WTC11 (cell line): ENCODE measurements at regions not wholly inside any gene's neighbourhood (a gene's known extent, or its start where the extent isn't known, plus 50 kb on each side); places are given as distances from the start of the nearest gene placed in this dataset.

ENCODE experiments used
- ATAC-seq: fragments of 200-7000 bp; cut with Tn5 transposase; 2 replicates; pipeline ENCODE4 v1.10.0; 2021; ENCODE audit warnings: mild to moderate bottlenecking, moderate library complexity
- CTCF ChIA-PET: fragments of 300-600 bp; sonication (Branson Sonifier 250); formaldehyde crosslinking; loops from one replicate; lab custom pipeline; 2021; ENCODE audit warnings: antibody characterized with exemption; lab: Charles Lee
- POLR2A ChIA-PET: fragments of 350-600 bp; sonication (Branson Sonifier 250); formaldehyde crosslinking; loops from one replicate; lab custom pipeline; 2021; ENCODE audit warnings: antibody characterized with exemption; lab: Charles Lee
- DNase-seq: peaks from one replicate; pipeline ENCODE4 v3.0.0; 2021; ENCODE audit warnings: low spot score
- H3K27ac Mint-ChIP-seq: 2 replicates; pipeline ENCODE4 v1.8.0; 2021; ENCODE audit warnings: mixed read lengths
- H3K27me3 Mint-ChIP-seq: 2 replicates; pipeline ENCODE4 v1.8.0; 2021; ENCODE audit warnings: low read depth, mild to moderate bottlenecking, moderate library complexity, mixed read lengths
- H3K36me3 Mint-ChIP-seq: 2 replicates; pipeline ENCODE4 v1.8.0; 2021; ENCODE audit warnings: mixed read lengths
- H3K4me1 Mint-ChIP-seq: 2 replicates; pipeline ENCODE4 v1.8.0; 2022; ENCODE audit warnings: mixed read lengths
- H3K4me3 Mint-ChIP-seq: 2 replicates; pipeline ENCODE4 v1.8.0; 2021; ENCODE audit warnings: mild to moderate bottlenecking, moderate library complexity, mixed read lengths
- H3K9me3 Mint-ChIP-seq: 2 replicates; pipeline ENCODE4 v1.8.0; 2021; ENCODE audit warnings: mixed read lengths
- AR ChIP-seq: fragments of 250-450 bp; sonication (Bioruptor Pico); IDR thresholded peaks from 2 replicates; pipeline ENCODE4 v1.9.0; 2021; ENCODE audit warnings: mild to moderate bottlenecking
- ATF2 ChIP-seq: sonication (generic); formaldehyde crosslinking; IDR thresholded peaks from 2 replicates; pipeline ENCODE4 v1.8.1; 2022; ENCODE audit warnings: low read depth, missing genetic modification reagents, borderline replicate concordance
- CREB1 ChIP-seq: sonication (generic); formaldehyde crosslinking; IDR thresholded peaks from 2 replicates; pipeline ENCODE4 v1.8.0; 2023; ENCODE audit warnings: mild to moderate bottlenecking, missing genetic modification reagents
- E2F5 ChIP-seq: sonication (generic); formaldehyde crosslinking; IDR thresholded peaks from 2 replicates; pipeline ENCODE4 v1.8.1; 2022; ENCODE audit warnings: mild to moderate bottlenecking, moderate library complexity, missing genetic modification reagents
- ERG ChIP-seq: fragments of 250-450 bp; sonication (Bioruptor Pico); IDR thresholded peaks from 2 replicates; pipeline ENCODE4 v1.8.0; 2021; ENCODE audit warnings: mild to moderate bottlenecking
- FOXP1 ChIP-seq: sonication (generic); formaldehyde crosslinking; IDR thresholded peaks from 2 replicates; pipeline ENCODE4 v1.8.0; 2022; ENCODE audit warnings: missing genetic modification reagents, mild to moderate bottlenecking, moderate library complexity, borderline replicate concordance
- HMGA2 ChIP-seq: fragments of 250-450 bp; sonication (Bioruptor Pico); IDR thresholded peaks from 2 replicates; pipeline ENCODE4 v1.4.0; 2021; ENCODE audit warnings: mild to moderate bottlenecking, moderate library complexity
- IRF1 ChIP-seq: sonication (generic); formaldehyde crosslinking; IDR thresholded peaks from 2 replicates; pipeline ENCODE4 v1.8.0; 2023; ENCODE audit warnings: missing genetic modification reagents
- MLX ChIP-seq: sonication (generic); formaldehyde crosslinking; IDR thresholded peaks from 2 replicates; pipeline ENCODE4 v1.8.1; 2023; ENCODE audit warnings: mild to moderate bottlenecking, missing genetic modification reagents, moderate library complexity
- NFE2L1 ChIP-seq: sonication (generic); formaldehyde crosslinking; IDR thresholded peaks from 2 replicates; pipeline ENCODE4 v1.8.1; 2023; ENCODE audit warnings: missing genetic modification reagents
- PRRX2 ChIP-seq: fragments of 250-450 bp; sonication (Bioruptor Pico); IDR thresholded peaks from 2 replicates; pipeline ENCODE4 v1.8.0; 2021; ENCODE audit warnings: mild to moderate bottlenecking
- RELA ChIP-seq: sonication (generic); formaldehyde crosslinking; IDR thresholded peaks from 2 replicates; pipeline ENCODE4 v1.8.1; 2022; ENCODE audit warnings: missing genetic modification reagents, mild to moderate bottlenecking, borderline replicate concordance
- RORB ChIP-seq: fragments of 250-450 bp; sonication (Bioruptor Pico); IDR thresholded peaks from 2 replicates; pipeline ENCODE4 v1.9.0; 2021; ENCODE audit warnings: mild to moderate bottlenecking
- SMAD3 ChIP-seq: sonication (generic); formaldehyde crosslinking; IDR thresholded peaks from 2 replicates; pipeline ENCODE4 v1.8.0; 2022; ENCODE audit warnings: missing genetic modification reagents, mild to moderate bottlenecking, borderline replicate concordance
- USF2 ChIP-seq: sonication (generic); formaldehyde crosslinking; IDR thresholded peaks from 2 replicates; pipeline ENCODE4 v1.8.1; 2023; ENCODE audit warnings: mild to moderate bottlenecking, missing genetic modification reagents, moderate library complexity
- ZBTB21 ChIP-seq: sonication (generic); formaldehyde crosslinking; IDR thresholded peaks from 2 replicates; pipeline ENCODE4 v1.8.1; 2023; ENCODE audit warnings: mild to moderate bottlenecking, missing genetic modification reagents, borderline replicate concordance
- ZNF138 ChIP-seq: sonication (generic); formaldehyde crosslinking; conservative IDR thresholded peaks from 2 replicates; pipeline ENCODE4 v1.8.1; 2022; ENCODE audit warnings: mild to moderate bottlenecking, moderate library complexity, missing genetic modification reagents
- ZNF512 ChIP-seq: sonication (generic); formaldehyde crosslinking; IDR thresholded peaks from 2 replicates; pipeline ENCODE4 v1.8.1; 2022; ENCODE audit warnings: missing genetic modification reagents, borderline replicate concordance
- ZNF671 ChIP-seq: fragments of 250-450 bp; sonication (Bioruptor Pico); IDR thresholded peaks from 2 replicates; pipeline ENCODE4 v1.8.0; 2021; ENCODE audit warnings: mild to moderate bottlenecking
- ZSCAN18 ChIP-seq: fragments of 250-450 bp; sonication (Bioruptor Pico); IDR thresholded peaks from 2 replicates; pipeline ENCODE4 v2.1.2; 2022; ENCODE audit warnings: mild to moderate bottlenecking, moderate library complexity

- ChIA-PET POLR2A (interaction anchor here (0.6 to 0.7 kb wide), 2 partner anchors 202 to 769 kb away, joined by 3 read pairs; no protein-coding TSS in a partner anchor), CTCF (interaction anchor here (0.6 to 1.8 kb wide), 3 partner anchors 9 to 653 kb away, joined by 3 to 5 read pairs (median 4); partner anchors contain the start of gene EPHB1)
- H3K4me3 Mint-ChIP-seq = no peak overlapping the region
- no peak for DNase-seq
- no peaks in the 10 kb centered on the region for H3K9me3 Mint-ChIP-seq
- no peaks in the 10 kb centered on the region; the same call in 1 of the 2 replicates for H3K27me3 Mint-ChIP-seq
- H3K36me3 Mint-ChIP-seq = no peaks in the 10 kb centered on the region
- no peak for TF ChIP-seq HMGA2
- no peak for TF ChIP-seq FOXP1
- no peak for TF ChIP-seq RELA (CRISPR knock-in tag)
- no peak for TF ChIP-seq IRF1
- TF ChIP-seq PRRX2 (CRISPR knock-in tag) = no peak
- TF ChIP-seq RORB (CRISPR knock-in tag) = no peak
- TF ChIP-seq ZNF512 (CRISPR knock-in tag) = no peak
- TF ChIP-seq MLX = no peak
- TF ChIP-seq ERG (CRISPR knock-in tag) = no peak
- no peak for TF ChIP-seq NFE2L1 (CRISPR knock-in tag)
- TF ChIP-seq ZNF671 (CRISPR knock-in tag) = no peak
- TF ChIP-seq ZBTB21 (CRISPR knock-in tag) = no peak
- no peak for TF ChIP-seq ZNF138
- no peak for TF ChIP-seq E2F5 (CRISPR knock-in tag)
- TF ChIP-seq CREB1 (CRISPR knock-in tag) = no peak
- TF ChIP-seq ZSCAN18 (CRISPR knock-in tag) = no peak
- no peak for TF ChIP-seq USF2 (CRISPR knock-in tag)
- peaks cover 1% of the 10 kb centered on the region; the same call in 1 of the 2 replicates for H3K4me1 Mint-ChIP-seq
- H3K27ac Mint-ChIP-seq = no peak overlapping the region
- ATAC-seq = no peak
Observed at GRCh38 chr3:135447483-135447882, 518.0 kb upstream of the PPP2R3A start.

- H3K27ac Mint-ChIP-seq = no peak overlapping the region
- H3K9me3 Mint-ChIP-seq = no peaks in the 10 kb centered on the region
- H3K4me1 Mint-ChIP-seq = peaks cover 9% of the 10 kb centered on the region
- CTCF ChIA-PET = interaction anchor here (1.5 to 1.8 kb wide), 2 partner anchors 8 to 36 kb away, joined by 4 to 5 read pairs; no protein-coding TSS in a partner anchor
- no peaks in the 10 kb centered on the region; the same call in 1 of the 2 replicates for H3K27me3 Mint-ChIP-seq
- DNase-seq (no peak), ATAC-seq (no peak)
- H3K4me3 Mint-ChIP-seq = no peak overlapping the region
- POLR2A ChIA-PET = no interaction called here
- H3K36me3 Mint-ChIP-seq = no peaks in the 10 kb centered on the region
- no peak for TF ChIP-seq AR (CRISPR knock-in tag)
- no peak for TF ChIP-seq ZSCAN18 (CRISPR knock-in tag)
- TF ChIP-seq ATF2 (CRISPR knock-in tag) = no peak
- TF ChIP-seq NFE2L1 (CRISPR knock-in tag) = no peak
- TF ChIP-seq SMAD3 = no peak
Observed at GRCh38 chr3:135448520-135448919, 517.0 kb upstream of the PPP2R3A start.
